HepG2 (cell line): ENCODE measurements at regions not wholly inside any gene's neighbourhood (a gene's known extent, or its start where the extent isn't known, plus 50 kb on each side); places are given as distances from the start of the nearest gene placed in this dataset.

Experiments used
- ATAC-seq: fragments of 200-7000 bp; cut with Tn5 transposase; 3 replicates; pipeline ENCODE4 v1.9.1; 2020; ENCODE audit warnings: mild to moderate bottlenecking, moderate library complexity
- BruUV-seq: library from RNA; stranded (reverse); fragments of 400-500 nt; replicated peaks from 2 replicates; lab custom pipeline; 2021; lab: Mats Ljungman, UMichigan
- CTCF ChIA-PET: fragments of 300-600 bp; formaldehyde crosslinking; extraction: SDS; loops from one replicate; lab custom pipeline; 2021; ENCODE audit warnings: low total read pairs, inconsistent platforms, low intra/inter-chr PET ratio; lab: Yijun Ruan, JAX
- POLR2A ChIA-PET: fragments of 350-600 bp; sonication (Branson Sonifier 250); formaldehyde crosslinking; loops from one replicate; lab custom pipeline; 2020; ENCODE audit warnings: antibody characterized with exemption, inconsistent platforms; lab: Yijun Ruan, JAX
- DNase-seq: peaks from one replicate; pipeline ENCODE4 v3.0.0-alpha.2; 2015; ENCODE audit warnings: low spot score
- FAIRE-seq: peaks from 3 replicates; lab custom pipeline; 2011; peaks lifted over from hg19 to GRCh38; lab: Jason Lieb, UNC
- H2AFZ ChIP-seq: one replicate; pipeline ENCODE4 v1.6.1; 2011; ENCODE audit warnings: low read length, inconsistent platforms
- H3K27ac ChIP-seq: fragments of 300-600 bp; 3 replicates; pipeline ENCODE4 v1.8.0; 2011; ENCODE audit warnings: mixed run types, mild to moderate bottlenecking, mixed read lengths, low read length, inconsistent platforms; ENCODE audit not compliant: insufficient read depth; ENCODE audit errors: extremely low read length
- H3K27me3 ChIP-seq, 2 experiments: fragments of 200-600 bp in 1 of 2; 2 replicates in 1 of 2; 3 replicates in 1 of 2; pipeline versions ENCODE4 v1.6.0 to v1.8.0; 2011; ENCODE audit warnings: low read length in 2 of 2, mild to moderate bottlenecking in 2 of 2, moderate library complexity in 2 of 2, inconsistent platforms in 1 of 2; ENCODE audit not compliant: insufficient read depth in 2 of 2, control insufficient read depth in 1 of 2
- H3K36me3 ChIP-seq, 2 experiments: fragments of 200-600 bp in 1 of 2; replicated peaks in 1 of 2; 2 replicates in 1 of 2; 3 replicates in 1 of 2; pipeline versions ENCODE4 v1.5.1 to v1.8.0; 2011; ENCODE audit warnings: low read length in 2 of 2, inconsistent platforms in 1 of 2; ENCODE audit not compliant: insufficient read depth in 2 of 2, control insufficient read depth in 1 of 2
- H3K4me1 ChIP-seq: 2 replicates; pipeline ENCODE4 v1.5.1; 2012; ENCODE audit warnings: low read length, inconsistent platforms; ENCODE audit not compliant: insufficient read depth
- H3K4me2 ChIP-seq: 2 replicates; pipeline ENCODE4 v1.6.0; 2011; ENCODE audit warnings: low read depth, low read length, inconsistent platforms
- H3K4me3 ChIP-seq, 3 experiments: fragments of 200-600 bp in 1 of 3; sonication (generic), shearing (Covaris generic) in 1 of 3; replicated peaks in 1 of 3; 2 replicates each; pipeline ENCODE4 v1.5.1; 2011 to 2016; ENCODE audit warnings: low read length in 3 of 3, inconsistent platforms in 2 of 3, low read depth in 2 of 3, mild to moderate bottlenecking in 2 of 3, control low read depth in 1 of 3, mixed read lengths in 1 of 3; ENCODE audit not compliant: insufficient read depth in 1 of 3
- H3K79me2 ChIP-seq: one replicate; pipeline ENCODE4 v1.6.1; 2011; ENCODE audit warnings: low read length, inconsistent platforms; ENCODE audit not compliant: insufficient read depth
- H3K9ac ChIP-seq: 2 replicates; pipeline ENCODE4 v1.6.0; 2011; ENCODE audit warnings: mild to moderate bottlenecking, low read depth, low read length, inconsistent platforms; ENCODE audit not compliant: insufficient read depth
- H3K9me3 ChIP-seq: 2 replicates; pipeline ENCODE4 v1.5.1; 2012; ENCODE audit warnings: mild to moderate bottlenecking, low read length
- H4K20me1 ChIP-seq: 2 replicates; pipeline ENCODE4 v1.6.0; 2011; ENCODE audit warnings: inconsistent platforms, mild to moderate bottlenecking, low read length, moderate library complexity; ENCODE audit not compliant: insufficient read depth
- GTF3A ChIP-seq: sonication (generic); formaldehyde crosslinking; conservative IDR thresholded peaks from 2 replicates; pipeline ENCODE4 v1.4.0; 2020; ENCODE audit warnings: mild to moderate bottlenecking, missing genetic modification reagents
- HDAC6 ChIP-seq: fragments of 200-600 bp; sonication (generic); IDR thresholded peaks from 2 replicates; pipeline ENCODE4 v1.7.0; 2017; ENCODE audit warnings: mild to moderate bottlenecking, antibody characterized with exemption, low read length, low read depth
- IRX3 ChIP-seq: sonication (generic); formaldehyde crosslinking; IDR thresholded peaks from 2 replicates; pipeline ENCODE4 v1.8.1; 2023; ENCODE audit warnings: mild to moderate bottlenecking, low read depth, missing genetic modification reagents, borderline replicate concordance
- ONECUT2 ChIP-seq: sonication (generic); formaldehyde crosslinking; IDR thresholded peaks from 2 replicates; pipeline ENCODE4 v1.4.0; 2020; ENCODE audit warnings: missing genetic modification reagents
- WIZ ChIP-seq: sonication (generic); formaldehyde crosslinking; IDR thresholded peaks from 2 replicates; pipeline ENCODE4 v1.5.1; 2020; ENCODE audit warnings: mild to moderate bottlenecking, missing genetic modification reagents
- ZNF512 ChIP-seq: sonication (generic); formaldehyde crosslinking; IDR thresholded peaks from 2 replicates; pipeline ENCODE4 v1.4.0; 2020; ENCODE audit warnings: mild to moderate bottlenecking, missing genetic modification reagents
- WGBS: methylation state at CpG from one replicate; pipeline ENCODE4 v1.1.6; 2017; ENCODE audit warnings: low lambda C conversion rate; 5-methylcytosine and 5-hydroxymethylcytosine counted together
- in situ Hi-C: cut with HindIII; loops from 2 replicates; pipeline ENCODE4 v1.10.0; 2017; ENCODE audit warnings: low pct_unique_long_range_greater_than_20kb; ENCODE audit not compliant: extremely low pct_ligation_motif_present
- intact Hi-C: fragments of 100-400 bp; cut with micrococcal nuclease; formaldehyde crosslinking; loops from one replicate; pipeline ENCODE4 v1.10.0; 2022; ENCODE audit not compliant: unreplicated experiment
- TF ChIP-seq, protein P1 (sequence below): sonication (generic); formaldehyde crosslinking; IDR thresholded peaks from 2 replicates; pipeline ENCODE4 v1.4.0; 2020; ENCODE audit warnings: missing genetic modification reagents, borderline replicate concordance
- TF ChIP-seq, protein P2 (sequence below): sonication (generic); formaldehyde crosslinking; IDR thresholded peaks from 2 replicates; pipeline ENCODE4 v1.4.0; 2020; ENCODE audit warnings: missing genetic modification reagents

DNA sequence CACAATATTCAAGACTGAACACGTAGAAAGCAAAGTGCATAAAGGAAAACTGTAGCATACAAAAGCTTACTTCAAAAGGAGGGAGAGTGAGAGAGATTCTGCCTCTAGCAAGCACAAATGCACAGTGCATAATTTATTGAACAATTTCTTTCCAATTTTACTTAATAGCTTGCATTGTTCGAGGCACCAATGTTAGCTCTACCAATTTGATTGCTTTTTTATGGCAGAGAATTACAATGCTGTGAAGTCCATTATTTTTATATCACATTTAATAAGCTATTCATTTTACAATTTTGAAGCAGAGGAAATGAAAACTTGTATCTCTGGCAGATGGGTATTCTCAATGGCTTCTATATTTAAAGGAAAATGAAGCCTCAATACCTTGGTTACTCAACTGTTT is 331.7 kb downstream of the GPM6A start:
- TF ChIP-seq IRX3 (CRISPR knock-in tag) (no peak), GTF3A (CRISPR knock-in tag) (no peak), ONECUT2 (no peak), WIZ (no peak), ZNF512 (no peak), HDAC6 (no peak)
- TF ChIP-seq, protein P1, sequence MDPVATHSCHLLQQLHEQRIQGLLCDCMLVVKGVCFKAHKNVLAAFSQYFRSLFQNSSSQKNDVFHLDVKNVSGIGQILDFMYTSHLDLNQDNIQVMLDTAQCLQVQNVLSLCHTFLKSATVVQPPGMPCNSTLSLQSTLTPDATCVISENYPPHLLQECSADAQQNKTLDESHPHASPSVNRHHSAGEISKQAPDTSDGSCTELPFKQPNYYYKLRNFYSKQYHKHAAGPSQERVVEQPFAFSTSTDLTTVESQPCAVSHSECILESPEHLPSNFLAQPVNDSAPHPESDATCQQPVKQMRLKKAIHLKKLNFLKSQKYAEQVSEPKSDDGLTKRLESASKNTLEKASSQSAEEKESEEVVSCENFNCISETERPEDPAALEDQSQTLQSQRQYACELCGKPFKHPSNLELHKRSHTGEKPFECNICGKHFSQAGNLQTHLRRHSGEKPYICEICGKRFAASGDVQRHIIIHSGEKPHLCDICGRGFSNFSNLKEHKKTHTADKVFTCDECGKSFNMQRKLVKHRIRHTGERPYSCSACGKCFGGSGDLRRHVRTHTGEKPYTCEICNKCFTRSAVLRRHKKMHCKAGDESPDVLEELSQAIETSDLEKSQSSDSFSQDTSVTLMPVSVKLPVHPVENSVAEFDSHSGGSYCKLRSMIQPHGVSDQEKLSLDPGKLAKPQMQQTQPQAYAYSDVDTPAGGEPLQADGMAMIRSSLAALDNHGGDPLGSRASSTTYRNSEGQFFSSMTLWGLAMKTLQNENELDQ (CRISPR knock-in tag): no peak
- TF ChIP-seq, protein P2, sequence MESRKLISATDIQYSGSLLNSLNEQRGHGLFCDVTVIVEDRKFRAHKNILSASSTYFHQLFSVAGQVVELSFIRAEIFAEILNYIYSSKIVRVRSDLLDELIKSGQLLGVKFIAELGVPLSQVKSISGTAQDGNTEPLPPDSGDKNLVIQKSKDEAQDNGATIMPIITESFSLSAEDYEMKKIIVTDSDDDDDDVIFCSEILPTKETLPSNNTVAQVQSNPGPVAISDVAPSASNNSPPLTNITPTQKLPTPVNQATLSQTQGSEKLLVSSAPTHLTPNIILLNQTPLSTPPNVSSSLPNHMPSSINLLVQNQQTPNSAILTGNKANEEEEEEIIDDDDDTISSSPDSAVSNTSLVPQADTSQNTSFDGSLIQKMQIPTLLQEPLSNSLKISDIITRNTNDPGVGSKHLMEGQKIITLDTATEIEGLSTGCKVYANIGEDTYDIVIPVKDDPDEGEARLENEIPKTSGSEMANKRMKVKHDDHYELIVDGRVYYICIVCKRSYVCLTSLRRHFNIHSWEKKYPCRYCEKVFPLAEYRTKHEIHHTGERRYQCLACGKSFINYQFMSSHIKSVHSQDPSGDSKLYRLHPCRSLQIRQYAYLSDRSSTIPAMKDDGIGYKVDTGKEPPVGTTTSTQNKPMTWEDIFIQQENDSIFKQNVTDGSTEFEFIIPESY (CRISPR knock-in tag): no peak
- TF ChIP-seq, all 625 proteins: peak for 0
- Histone ChIP-seq H3K4me3 (no peak overlapping the region), H4K20me1 (no peaks in the 10 kb centered on the region), H3K79me2 (no peaks in the 10 kb centered on the region), H3K27me3 (no peaks in the 10 kb centered on the region), H2AFZ (no peak overlapping the region), H3K36me3 (no peaks in the 10 kb centered on the region), H3K27ac (no peak overlapping the region), H3K9me3 (0 out of 2 replicates have a peak, but pooled peaks cover 5% of the 10 kb centered on the region), H3K9ac (no peak overlapping the region), H3K4me1 (no peaks in the 10 kb centered on the region), H3K4me2 (no peak overlapping the region)
- POLR2A ChIA-PET: no interaction called here
- 3% methylated on average over 2 of the region's 2 CpGs for WGBS
- ATAC-seq: no peak
- no TSS peak for BruUV-seq
- FAIRE-seq: no peak
- in situ Hi-C loops (no loop called here), intact Hi-C loops (no loop called here)
- CTCF ChIA-PET: no interaction called here
- no peak for DNase-seq
